WTC11 (cell line): ENCODE measurements at regions not wholly inside any gene's neighbourhood (a gene's known extent, or its start where the extent isn't known, plus 50 kb on each side); places are given as distances from the start of the nearest gene placed in this dataset.

Experiments
- ATAC-seq: fragments of 200-7000 bp; cut with Tn5 transposase; 2 replicates; pipeline ENCODE4 v1.10.0; 2021; ENCODE audit warnings: mild to moderate bottlenecking, moderate library complexity
- CTCF ChIA-PET: fragments of 300-600 bp; sonication (Branson Sonifier 250); formaldehyde crosslinking; loops from one replicate; lab custom pipeline; 2021; ENCODE audit warnings: antibody characterized with exemption; lab: Charles Lee
- POLR2A ChIA-PET: fragments of 350-600 bp; sonication (Branson Sonifier 250); formaldehyde crosslinking; loops from one replicate; lab custom pipeline; 2021; ENCODE audit warnings: antibody characterized with exemption; lab: Charles Lee
- DNase-seq: peaks from one replicate; pipeline ENCODE4 v3.0.0; 2021; ENCODE audit warnings: low spot score
- H3K27ac Mint-ChIP-seq: 2 replicates; pipeline ENCODE4 v1.8.0; 2021; ENCODE audit warnings: mixed read lengths
- H3K27me3 Mint-ChIP-seq: 2 replicates; pipeline ENCODE4 v1.8.0; 2021; ENCODE audit warnings: low read depth, mild to moderate bottlenecking, moderate library complexity, mixed read lengths
- H3K36me3 Mint-ChIP-seq: 2 replicates; pipeline ENCODE4 v1.8.0; 2021; ENCODE audit warnings: mixed read lengths
- H3K4me1 Mint-ChIP-seq: 2 replicates; pipeline ENCODE4 v1.8.0; 2022; ENCODE audit warnings: mixed read lengths
- H3K4me3 Mint-ChIP-seq: 2 replicates; pipeline ENCODE4 v1.8.0; 2021; ENCODE audit warnings: mild to moderate bottlenecking, moderate library complexity, mixed read lengths
- H3K9me3 Mint-ChIP-seq: 2 replicates; pipeline ENCODE4 v1.8.0; 2021; ENCODE audit warnings: mixed read lengths
- ATF3 ChIP-seq: sonication (generic); formaldehyde crosslinking; conservative IDR thresholded peaks from 2 replicates; pipeline ENCODE4 v1.8.1; 2022; ENCODE audit warnings: mild to moderate bottlenecking, missing genetic modification reagents
- ETV6 ChIP-seq: sonication (generic); formaldehyde crosslinking; IDR thresholded peaks from 2 replicates; pipeline ENCODE4 v1.8.1; 2022; ENCODE audit warnings: mild to moderate bottlenecking, missing genetic modification reagents
- GABPB1 ChIP-seq: sonication (generic); formaldehyde crosslinking; IDR thresholded peaks from 2 replicates; pipeline ENCODE4 v1.8.1; 2023; ENCODE audit warnings: mild to moderate bottlenecking, missing genetic modification reagents
- GRHL2 ChIP-seq: fragments of 250-450 bp; sonication (Bioruptor Pico); IDR thresholded peaks from 2 replicates; pipeline ENCODE4 v1.8.0; 2022; ENCODE audit warnings: mild to moderate bottlenecking, moderate library complexity; ENCODE audit not compliant: insufficient replicate concordance, severe bottlenecking
- IRF2 ChIP-seq: sonication (generic); formaldehyde crosslinking; IDR thresholded peaks from 2 replicates; pipeline ENCODE4 v1.8.0; 2022; ENCODE audit warnings: low read depth, missing genetic modification reagents, borderline replicate concordance
- JUN ChIP-seq: sonication (generic); formaldehyde crosslinking; IDR thresholded peaks from 2 replicates; pipeline ENCODE4 v1.8.0; 2023; ENCODE audit warnings: mild to moderate bottlenecking, missing genetic modification reagents
- NR3C1 ChIP-seq: sonication (generic); formaldehyde crosslinking; conservative IDR thresholded peaks from 2 replicates; pipeline ENCODE4 v1.8.1; 2023; ENCODE audit warnings: low read depth, mild to moderate bottlenecking, missing genetic modification reagents
- PRRX2 ChIP-seq: fragments of 250-450 bp; sonication (Bioruptor Pico); IDR thresholded peaks from 2 replicates; pipeline ENCODE4 v1.8.0; 2021; ENCODE audit warnings: mild to moderate bottlenecking
- RORB ChIP-seq: fragments of 250-450 bp; sonication (Bioruptor Pico); IDR thresholded peaks from 2 replicates; pipeline ENCODE4 v1.9.0; 2021; ENCODE audit warnings: mild to moderate bottlenecking
- SOX15 ChIP-seq: fragments of 250-450 bp; sonication (Bioruptor Pico); IDR thresholded peaks from 2 replicates; pipeline ENCODE4 v1.9.0; 2021; ENCODE audit warnings: mild to moderate bottlenecking
- ZBTB43 ChIP-seq: sonication (generic); formaldehyde crosslinking; IDR thresholded peaks from 2 replicates; pipeline ENCODE4 v1.8.1; 2023; ENCODE audit warnings: mild to moderate bottlenecking, missing genetic modification reagents
- ZNF219 ChIP-seq: sonication (generic); formaldehyde crosslinking; IDR thresholded peaks from 2 replicates; pipeline ENCODE4 v1.8.0; 2023; ENCODE audit warnings: missing genetic modification reagents, mild to moderate bottlenecking, borderline replicate concordance
- ZNF416 ChIP-seq: fragments of 250-450 bp; sonication (Bioruptor Pico); IDR thresholded peaks from 2 replicates; pipeline ENCODE4 v1.9.0; 2021; ENCODE audit warnings: mild to moderate bottlenecking, inconsistent platforms
- TF ChIP-seq, protein P1 (sequence below): sonication (generic); formaldehyde crosslinking; IDR thresholded peaks from 2 replicates; pipeline ENCODE4 v1.8.1; 2023; ENCODE audit warnings: mild to moderate bottlenecking, missing genetic modification reagents
- TF ChIP-seq, protein P2 (sequence below): sonication (generic); formaldehyde crosslinking; IDR thresholded peaks from 2 replicates; pipeline ENCODE4 v1.8.0; 2022; ENCODE audit warnings: missing genetic modification reagents
- TF ChIP-seq, protein P3 (sequence below): sonication (generic); formaldehyde crosslinking; IDR thresholded peaks from 2 replicates; pipeline ENCODE4 v1.8.0; 2022; ENCODE audit warnings: mild to moderate bottlenecking, missing genetic modification reagents
- TF ChIP-seq, protein P4 (sequence below): sonication (generic); formaldehyde crosslinking; IDR thresholded peaks from 2 replicates; pipeline ENCODE4 v1.8.1; 2023; ENCODE audit warnings: mild to moderate bottlenecking, missing genetic modification reagents, moderate library complexity
- TF ChIP-seq, protein P5 (sequence below): sonication (generic); formaldehyde crosslinking; IDR thresholded peaks from 2 replicates; pipeline ENCODE4 v1.8.1; 2022; ENCODE audit warnings: low read depth, missing genetic modification reagents, borderline replicate concordance

DNA sequence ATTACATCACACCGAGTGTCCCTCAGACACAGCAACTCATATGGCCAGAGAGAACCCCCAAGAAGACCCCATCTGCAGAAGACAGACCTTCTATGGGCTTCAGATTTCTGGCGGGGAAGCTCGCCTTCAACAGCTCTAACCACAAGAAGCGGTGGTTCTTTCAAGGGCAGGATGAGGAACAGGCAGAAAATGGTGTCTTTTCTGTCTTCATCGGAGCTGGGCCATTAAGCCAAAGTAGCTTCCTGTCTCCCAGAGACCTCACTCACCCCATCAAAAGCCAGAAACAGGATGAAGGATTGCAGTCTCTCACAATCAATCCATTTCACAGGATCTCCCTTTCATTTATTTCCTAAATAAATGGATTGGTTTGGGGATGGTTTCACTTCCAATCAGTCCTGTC lies 149.1 kb downstream of the HERPUD2 start (continued):
- TF ChIP-seq, protein P1, sequence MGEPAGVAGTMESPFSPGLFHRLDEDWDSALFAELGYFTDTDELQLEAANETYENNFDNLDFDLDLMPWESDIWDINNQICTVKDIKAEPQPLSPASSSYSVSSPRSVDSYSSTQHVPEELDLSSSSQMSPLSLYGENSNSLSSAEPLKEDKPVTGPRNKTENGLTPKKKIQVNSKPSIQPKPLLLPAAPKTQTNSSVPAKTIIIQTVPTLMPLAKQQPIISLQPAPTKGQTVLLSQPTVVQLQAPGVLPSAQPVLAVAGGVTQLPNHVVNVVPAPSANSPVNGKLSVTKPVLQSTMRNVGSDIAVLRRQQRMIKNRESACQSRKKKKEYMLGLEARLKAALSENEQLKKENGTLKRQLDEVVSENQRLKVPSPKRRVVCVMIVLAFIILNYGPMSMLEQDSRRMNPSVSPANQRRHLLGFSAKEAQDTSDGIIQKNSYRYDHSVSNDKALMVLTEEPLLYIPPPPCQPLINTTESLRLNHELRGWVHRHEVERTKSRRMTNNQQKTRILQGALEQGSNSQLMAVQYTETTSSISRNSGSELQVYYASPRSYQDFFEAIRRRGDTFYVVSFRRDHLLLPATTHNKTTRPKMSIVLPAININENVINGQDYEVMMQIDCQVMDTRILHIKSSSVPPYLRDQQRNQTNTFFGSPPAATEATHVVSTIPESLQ (CRISPR knock-in tag), result no peak
- TF ChIP-seq IRF2 (CRISPR knock-in tag) (no peak), ZNF219 (CRISPR knock-in tag) (no peak), ATF3 (CRISPR knock-in tag) (no peak)

DNA sequence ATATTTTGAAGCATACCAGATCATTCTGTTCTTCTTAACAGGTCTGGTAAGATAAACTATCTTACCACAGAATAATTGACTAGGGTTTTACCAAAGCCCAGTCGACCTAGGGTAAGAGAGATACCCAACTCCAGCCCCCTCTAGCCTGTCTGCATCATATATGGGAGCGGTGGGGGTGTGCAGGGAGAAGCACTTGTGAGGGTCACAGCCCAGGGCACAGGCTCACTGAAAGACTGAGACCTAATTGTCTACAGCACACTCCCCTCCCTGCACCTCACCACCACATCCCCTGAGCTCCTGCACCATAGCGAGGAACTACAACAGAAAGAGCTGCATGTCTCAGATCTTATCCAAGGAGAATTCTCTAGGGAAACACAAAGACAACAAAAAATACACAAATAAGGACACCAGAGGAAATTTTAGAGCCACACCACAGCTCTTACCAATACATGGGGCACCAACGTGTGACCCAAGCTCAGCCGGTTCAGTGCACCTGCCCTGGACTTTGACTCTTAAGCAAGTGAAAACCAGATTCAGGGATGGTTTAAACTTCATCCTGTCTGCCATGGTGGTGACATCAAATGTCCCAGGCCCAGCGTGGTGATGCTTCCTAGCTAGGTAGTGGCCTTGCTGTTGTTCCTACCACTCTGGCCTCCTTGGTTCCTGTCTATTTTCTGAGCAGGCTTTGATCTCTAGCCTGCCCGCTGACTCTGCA lies 150.8 kb downstream of the HERPUD2 start:
- Mint-ChIP-seq H3K27ac (no peak overlapping the region), H3K36me3 (no peaks in the 10 kb centered on the region), H3K27me3 (no peaks in the 10 kb centered on the region; the same call in none of the 2 replicates), H3K4me1 (no peaks in the 10 kb centered on the region), H3K4me3 (no peak overlapping the region), H3K9me3 (no peaks in the 10 kb centered on the region)
- CTCF ChIA-PET, result no interaction called here
- POLR2A ChIA-PET, result no interaction called here
- TF ChIP-seq ZNF416 (CRISPR knock-in tag), result no peak
- TF ChIP-seq, protein P2, sequence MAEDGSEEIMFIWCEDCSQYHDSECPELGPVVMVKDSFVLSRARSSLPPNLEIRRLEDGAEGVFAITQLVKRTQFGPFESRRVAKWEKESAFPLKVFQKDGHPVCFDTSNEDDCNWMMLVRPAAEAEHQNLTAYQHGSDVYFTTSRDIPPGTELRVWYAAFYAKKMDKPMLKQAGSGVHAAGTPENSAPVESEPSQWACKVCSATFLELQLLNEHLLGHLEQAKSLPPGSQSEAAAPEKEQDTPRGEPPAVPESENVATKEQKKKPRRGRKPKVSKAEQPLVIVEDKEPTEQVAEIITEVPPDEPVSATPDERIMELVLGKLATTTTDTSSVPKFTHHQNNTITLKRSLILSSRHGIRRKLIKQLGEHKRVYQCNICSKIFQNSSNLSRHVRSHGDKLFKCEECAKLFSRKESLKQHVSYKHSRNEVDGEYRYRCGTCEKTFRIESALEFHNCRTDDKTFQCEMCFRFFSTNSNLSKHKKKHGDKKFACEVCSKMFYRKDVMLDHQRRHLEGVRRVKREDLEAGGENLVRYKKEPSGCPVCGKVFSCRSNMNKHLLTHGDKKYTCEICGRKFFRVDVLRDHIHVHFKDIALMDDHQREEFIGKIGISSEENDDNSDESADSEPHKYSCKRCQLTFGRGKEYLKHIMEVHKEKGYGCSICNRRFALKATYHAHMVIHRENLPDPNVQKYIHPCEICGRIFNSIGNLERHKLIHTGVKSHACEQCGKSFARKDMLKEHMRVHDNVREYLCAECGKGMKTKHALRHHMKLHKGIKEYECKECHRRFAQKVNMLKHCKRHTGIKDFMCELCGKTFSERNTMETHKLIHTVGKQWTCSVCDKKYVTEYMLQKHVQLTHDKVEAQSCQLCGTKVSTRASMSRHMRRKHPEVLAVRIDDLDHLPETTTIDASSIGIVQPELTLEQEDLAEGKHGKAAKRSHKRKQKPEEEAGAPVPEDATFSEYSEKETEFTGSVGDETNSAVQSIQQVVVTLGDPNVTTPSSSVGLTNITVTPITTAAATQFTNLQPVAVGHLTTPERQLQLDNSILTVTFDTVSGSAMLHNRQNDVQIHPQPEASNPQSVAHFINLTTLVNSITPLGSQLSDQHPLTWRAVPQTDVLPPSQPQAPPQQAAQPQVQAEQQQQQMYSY (CRISPR knock-in tag), result no peak
- no peak for TF ChIP-seq SOX15
- TF ChIP-seq RORB (CRISPR knock-in tag), result no peak
- no peak for TF ChIP-seq NR3C1 (CRISPR knock-in tag)
- no peak for TF ChIP-seq JUN
- TF ChIP-seq ETV6 (CRISPR knock-in tag), result no peak
- TF ChIP-seq, protein P3, sequence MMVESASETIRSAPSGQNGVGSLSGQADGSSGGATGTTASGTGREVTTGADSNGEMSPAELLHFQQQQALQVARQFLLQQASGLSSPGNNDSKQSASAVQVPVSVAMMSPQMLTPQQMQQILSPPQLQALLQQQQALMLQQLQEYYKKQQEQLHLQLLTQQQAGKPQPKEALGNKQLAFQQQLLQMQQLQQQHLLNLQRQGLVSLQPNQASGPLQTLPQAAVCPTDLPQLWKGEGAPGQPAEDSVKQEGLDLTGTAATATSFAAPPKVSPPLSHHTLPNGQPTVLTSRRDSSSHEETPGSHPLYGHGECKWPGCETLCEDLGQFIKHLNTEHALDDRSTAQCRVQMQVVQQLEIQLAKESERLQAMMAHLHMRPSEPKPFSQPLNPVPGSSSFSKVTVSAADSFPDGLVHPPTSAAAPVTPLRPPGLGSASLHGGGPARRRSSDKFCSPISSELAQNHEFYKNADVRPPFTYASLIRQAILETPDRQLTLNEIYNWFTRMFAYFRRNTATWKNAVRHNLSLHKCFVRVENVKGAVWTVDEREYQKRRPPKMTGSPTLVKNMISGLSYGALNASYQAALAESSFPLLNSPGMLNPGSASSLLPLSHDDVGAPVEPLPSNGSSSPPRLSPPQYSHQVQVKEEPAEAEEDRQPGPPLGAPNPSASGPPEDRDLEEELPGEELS, result no peak
- TF ChIP-seq, protein P4, sequence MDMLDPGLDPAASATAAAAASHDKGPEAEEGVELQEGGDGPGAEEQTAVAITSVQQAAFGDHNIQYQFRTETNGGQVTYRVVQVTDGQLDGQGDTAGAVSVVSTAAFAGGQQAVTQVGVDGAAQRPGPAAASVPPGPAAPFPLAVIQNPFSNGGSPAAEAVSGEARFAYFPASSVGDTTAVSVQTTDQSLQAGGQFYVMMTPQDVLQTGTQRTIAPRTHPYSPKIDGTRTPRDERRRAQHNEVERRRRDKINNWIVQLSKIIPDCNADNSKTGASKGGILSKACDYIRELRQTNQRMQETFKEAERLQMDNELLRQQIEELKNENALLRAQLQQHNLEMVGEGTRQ (CRISPR knock-in tag), result no peak
- no peak for TF ChIP-seq PRRX2 (CRISPR knock-in tag)
- TF ChIP-seq, protein P5, sequence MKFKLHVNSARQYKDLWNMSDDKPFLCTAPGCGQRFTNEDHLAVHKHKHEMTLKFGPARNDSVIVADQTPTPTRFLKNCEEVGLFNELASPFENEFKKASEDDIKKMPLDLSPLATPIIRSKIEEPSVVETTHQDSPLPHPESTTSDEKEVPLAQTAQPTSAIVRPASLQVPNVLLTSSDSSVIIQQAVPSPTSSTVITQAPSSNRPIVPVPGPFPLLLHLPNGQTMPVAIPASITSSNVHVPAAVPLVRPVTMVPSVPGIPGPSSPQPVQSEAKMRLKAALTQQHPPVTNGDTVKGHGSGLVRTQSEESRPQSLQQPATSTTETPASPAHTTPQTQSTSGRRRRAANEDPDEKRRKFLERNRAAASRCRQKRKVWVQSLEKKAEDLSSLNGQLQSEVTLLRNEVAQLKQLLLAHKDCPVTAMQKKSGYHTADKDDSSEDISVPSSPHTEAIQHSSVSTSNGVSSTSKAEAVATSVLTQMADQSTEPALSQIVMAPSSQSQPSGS, result no peak
- no peak for TF ChIP-seq GRHL2 (CRISPR knock-in tag)
- TF ChIP-seq ZBTB43 (CRISPR knock-in tag), result no peak
- TF ChIP-seq GABPB1 (CRISPR knock-in tag), result no peak
- no peak for ATAC-seq
- no peak for DNase-seq
